ENCODE measurements at regions not wholly inside any gene's neighbourhood (a gene's known extent, or its start where the extent isn't known, plus 50 kb on each side); places are given as distances from the start of the nearest gene placed in this dataset.

GRCh38 chr15:29554531-29554930 is 267.7 kb downstream of the TJP1 start:
- CTCF ChIA-PET = no interaction called here
- H3K4me3 Mint-ChIP-seq = no peak overlapping the region
- H3K4me1 Mint-ChIP-seq = no peaks in the 10 kb centered on the region
- peaks cover 2% of the 10 kb centered on the region for H3K9me3 Mint-ChIP-seq
- DNase-seq = no peak
- H3K27ac Mint-ChIP-seq = no peak overlapping the region
- no peaks in the 10 kb centered on the region for H3K36me3 Mint-ChIP-seq
- H3K27me3 Mint-ChIP-seq = peaks cover 4% of the 10 kb centered on the region

GRCh38 chr15:29550834-29551465 is 271.3 kb downstream of the TJP1 start:
- Mint-ChIP-seq H3K4me1 (no peaks in the 10 kb centered on the region), H3K27ac (no peak overlapping the region), H3K4me3 (no peak overlapping the region), H3K27me3 (peaks cover 4% of the 10 kb centered on the region), H3K36me3 (no peaks in the 10 kb centered on the region), H3K9me3 (peaks cover 7% of the 10 kb centered on the region)
- CTCF ChIA-PET = no interaction called here
- DNase-seq = no peak

- CTCF ChIA-PET = no interaction called here
- no peak for DNase-seq
- Mint-ChIP-seq H3K4me1 (no peaks in the 10 kb centered on the region), H3K27me3 (peaks cover 4% of the 10 kb centered on the region), H3K36me3 (no peaks in the 10 kb centered on the region), H3K9me3 (peaks cover 8% of the 10 kb centered on the region), H3K4me3 (no peak overlapping the region), H3K27ac (no peak overlapping the region)
Measured at GRCh38 chr15:29548006-29548405, 274.3 kb downstream of the TJP1 start.

GRCh38 chr15:29544513-29545128 is 275.0 kb upstream of the NSMCE3 start:
- peaks cover 7% of the 10 kb centered on the region for H3K9me3 Mint-ChIP-seq
- no peak for DNase-seq
- no peaks in the 10 kb centered on the region for H3K36me3 Mint-ChIP-seq
- no peaks in the 10 kb centered on the region for H3K4me1 Mint-ChIP-seq
- no peaks in the 10 kb centered on the region for H3K27me3 Mint-ChIP-seq
- no peak overlapping the region for H3K4me3 Mint-ChIP-seq
- CTCF ChIA-PET = no interaction called here
- H3K27ac Mint-ChIP-seq = no peak overlapping the region

- CTCF ChIA-PET = no interaction called here
- H3K4me3 Mint-ChIP-seq = no peak overlapping the region
- no peaks in the 10 kb centered on the region for H3K36me3 Mint-ChIP-seq
- H3K27me3 Mint-ChIP-seq = no peaks in the 10 kb centered on the region
- DNase-seq = no peak
- no peak overlapping the region for H3K27ac Mint-ChIP-seq
- no peaks in the 10 kb centered on the region for H3K4me1 Mint-ChIP-seq
- H3K9me3 Mint-ChIP-seq = peaks cover 7% of the 10 kb centered on the region
Measured at GRCh38 chr15:29542994-29543393, 273.4 kb upstream of the NSMCE3 start.

GRCh38 chr15:29541309-29541708 is 271.7 kb upstream of the NSMCE3 start:
- CTCF ChIA-PET = no interaction called here
- H3K27me3 Mint-ChIP-seq = no peaks in the 10 kb centered on the region
- no peaks in the 10 kb centered on the region for H3K36me3 Mint-ChIP-seq
- H3K27ac Mint-ChIP-seq = no peak overlapping the region
- no peaks in the 10 kb centered on the region for H3K4me1 Mint-ChIP-seq
- H3K9me3 Mint-ChIP-seq = peaks cover 4% of the 10 kb centered on the region
- DNase-seq = no peak
- H3K4me3 Mint-ChIP-seq = no peak overlapping the region

GRCh38 chr15:29540479-29540878 is 270.9 kb upstream of the NSMCE3 start:
- H3K9me3 Mint-ChIP-seq = no peaks in the 10 kb centered on the region
- H3K4me3 Mint-ChIP-seq = no peak overlapping the region
- H3K36me3 Mint-ChIP-seq = no peaks in the 10 kb centered on the region
- DNase-seq = no peak
- no peak overlapping the region for H3K27ac Mint-ChIP-seq
- no peaks in the 10 kb centered on the region for H3K4me1 Mint-ChIP-seq
- H3K27me3 Mint-ChIP-seq = no peaks in the 10 kb centered on the region
- CTCF ChIA-PET = no interaction called here

- CTCF ChIA-PET = no interaction called here
- H3K9me3 Mint-ChIP-seq = no peaks in the 10 kb centered on the region
- H3K4me3 Mint-ChIP-seq = no peak overlapping the region
- H3K36me3 Mint-ChIP-seq = no peaks in the 10 kb centered on the region
- H3K4me1 Mint-ChIP-seq = no peaks in the 10 kb centered on the region
- H3K27ac Mint-ChIP-seq = no peak overlapping the region
- DNase-seq = no peak
- H3K27me3 Mint-ChIP-seq = no peaks in the 10 kb centered on the region
Measured at GRCh38 chr15:29539736-29540135, 270.1 kb upstream of the NSMCE3 start.

GRCh38 chr15:29538044-29538443 is 268.4 kb upstream of the NSMCE3 start:
- Mint-ChIP-seq H3K27me3 (peaks cover 5% of the 10 kb centered on the region), H3K9me3 (no peaks in the 10 kb centered on the region), H3K36me3 (no peaks in the 10 kb centered on the region), H3K4me3 (no peak overlapping the region), H3K4me1 (no peaks in the 10 kb centered on the region), H3K27ac (no peak overlapping the region)
- CTCF ChIA-PET = no interaction called here
- no peak for DNase-seq

- Mint-ChIP-seq H3K27me3 (peaks cover 8% of the 10 kb centered on the region), H3K4me3 (no peak overlapping the region), H3K27ac (no peak overlapping the region), H3K4me1 (no peaks in the 10 kb centered on the region), H3K36me3 (no peaks in the 10 kb centered on the region), H3K9me3 (no peaks in the 10 kb centered on the region)
- no peak for DNase-seq
- CTCF ChIA-PET = no interaction called here
Measured at GRCh38 chr15:29535952-29536351, 266.3 kb upstream of the NSMCE3 start.

GRCh38 chr15:29534378-29534777 is 264.8 kb upstream of the NSMCE3 start:
- Mint-ChIP-seq H3K27ac (no peak overlapping the region), H3K36me3 (no peaks in the 10 kb centered on the region), H3K9me3 (no peaks in the 10 kb centered on the region), H3K27me3 (peaks cover 8% of the 10 kb centered on the region), H3K4me3 (no peak overlapping the region), H3K4me1 (no peaks in the 10 kb centered on the region)
- no peak for DNase-seq
- CTCF ChIA-PET = no interaction called here

GRCh38 chr15:29533647-29534046 is 264.0 kb upstream of the NSMCE3 start:
- Mint-ChIP-seq H3K9me3 (no peaks in the 10 kb centered on the region), H3K4me1 (no peaks in the 10 kb centered on the region), H3K27ac (no peak overlapping the region), H3K36me3 (no peaks in the 10 kb centered on the region), H3K27me3 (peaks cover 8% of the 10 kb centered on the region), H3K4me3 (no peak overlapping the region)
- CTCF ChIA-PET = no interaction called here
- no peak for DNase-seq

- peaks cover 8% of the 10 kb centered on the region for H3K27me3 Mint-ChIP-seq
- no peak overlapping the region for H3K27ac Mint-ChIP-seq
- H3K4me1 Mint-ChIP-seq = no peaks in the 10 kb centered on the region
- no peaks in the 10 kb centered on the region for H3K36me3 Mint-ChIP-seq
- CTCF ChIA-PET = no interaction called here
- no peak for DNase-seq
- no peaks in the 10 kb centered on the region for H3K9me3 Mint-ChIP-seq
- H3K4me3 Mint-ChIP-seq = no peak overlapping the region
Measured at GRCh38 chr15:29532296-29532695, 262.7 kb upstream of the NSMCE3 start.

- Mint-ChIP-seq H3K27ac (no peak overlapping the region), H3K36me3 (no peaks in the 10 kb centered on the region), H3K27me3 (peaks cover 8% of the 10 kb centered on the region), H3K4me1 (no peaks in the 10 kb centered on the region), H3K4me3 (no peak overlapping the region), H3K9me3 (no peaks in the 10 kb centered on the region)
- no peak for DNase-seq
- CTCF ChIA-PET = no interaction called here
Measured at GRCh38 chr15:29530966-29531365, 261.3 kb upstream of the NSMCE3 start.

- CTCF ChIA-PET = no interaction called here
- no peaks in the 10 kb centered on the region for H3K9me3 Mint-ChIP-seq
- H3K4me1 Mint-ChIP-seq = no peaks in the 10 kb centered on the region
- no peak overlapping the region for H3K4me3 Mint-ChIP-seq
- H3K27ac Mint-ChIP-seq = no peak overlapping the region
- peaks cover 8% of the 10 kb centered on the region for H3K27me3 Mint-ChIP-seq
- H3K36me3 Mint-ChIP-seq = no peaks in the 10 kb centered on the region
- no peak for DNase-seq
Measured at GRCh38 chr15:29529043-29529442, 259.4 kb upstream of the NSMCE3 start.

- Mint-ChIP-seq H3K9me3 (no peaks in the 10 kb centered on the region), H3K36me3 (no peaks in the 10 kb centered on the region), H3K4me3 (no peak overlapping the region), H3K27me3 (peaks cover 5% of the 10 kb centered on the region), H3K4me1 (no peaks in the 10 kb centered on the region), H3K27ac (no peak overlapping the region)
- DNase-seq = no peak
- CTCF ChIA-PET = no interaction called here
Measured at GRCh38 chr15:29528276-29528675, 258.7 kb upstream of the NSMCE3 start.
